ENCODE measurements at regions not wholly inside any gene's neighbourhood (a gene's known extent, or its start where the extent isn't known, plus 50 kb on each side); places are given as distances from the start of the nearest gene placed in this dataset.
"Not testable (repeated sequence)": the region's sequence is repeated elsewhere in the genome, so short reads cannot be mapped to it uniquely, and the experiment has no call there.

GRCh38 chr9:129550199-129550839, 70.6 kb downstream of the C9orf50 start:
- TF ChIP-seq CTCF (IDR thresholded peaks at IDR 0.05; ENCODE audit: extremely low read depth, missing control alignments) = no peak
- DNase-seq (ENCODE audit: low spot score) = peak; percentile 23

GRCh38 chr9:129549684-129550083, 71.2 kb downstream of the C9orf50 start:
- DNase-seq (ENCODE audit: low spot score) = peak; percentile 14
- no peak for TF ChIP-seq CTCF (IDR thresholded peaks at IDR 0.05; ENCODE audit: extremely low read depth, missing control alignments)

GRCh38 chr9:129549139-129549538, 71.8 kb downstream of the C9orf50 start:
- TF ChIP-seq CTCF (IDR thresholded peaks at IDR 0.05; ENCODE audit: extremely low read depth, missing control alignments) = no peak
- DNase-seq (ENCODE audit: low spot score) = peak; percentile 23

GRCh38 chr9:129548571-129549135, 72.2 kb downstream of the C9orf50 start:
- DNase-seq (ENCODE audit: low spot score) = peak; percentile 8
- TF ChIP-seq CTCF (IDR thresholded peaks at IDR 0.05; ENCODE audit: extremely low read depth, missing control alignments) = no peak

- DNase-seq (ENCODE audit: low spot score) = no peak
- no peak for TF ChIP-seq CTCF (IDR thresholded peaks at IDR 0.05; ENCODE audit: extremely low read depth, missing control alignments)
Measured at GRCh38 chr9:129547869-129548570, 72.9 kb downstream of the C9orf50 start.

- TF ChIP-seq CTCF (IDR thresholded peaks at IDR 0.05; ENCODE audit: extremely low read depth, missing control alignments) = no peak
- no peak for DNase-seq (ENCODE audit: low spot score)
Measured at GRCh38 chr9:129547063-129547462, 73.8 kb downstream of the C9orf50 start.

- DNase-seq (ENCODE audit: low spot score) = not testable (repeated sequence)
Measured at GRCh38 chr9:129545876-129546275, 75.0 kb downstream of the C9orf50 start.

All from GM20000 (cell line).